ENCODE measurements at regions not wholly inside any gene's neighbourhood (a gene's known extent, or its start where the extent isn't known, plus 50 kb on each side); places are given as distances from the start of the nearest gene placed in this dataset.

GRCh38 chr4:14824189-14824588, 178.1 kb upstream of the CPEB2 start:
- Histone ChIP-seq H3K9me3 (no peaks in the 10 kb centered on the region), H3K4me1 (ENCODE audit: control insufficient read depth in 1 of 2, low read depth in 2 of 2) (peaks cover 0 to 15% of the 10 kb centered on the region in 2 donors), H3K36me3 (no peaks in the 10 kb centered on the region), H3K4me3 (no peak overlapping the region), H3K27ac (no peak overlapping the region), H3K27me3 (replicated peaks; ENCODE audit: insufficient read depth) (no peaks in the 10 kb centered on the region)
- ATAC-seq (ENCODE audit: insufficient number of reproducible peaks, low FRiP score, low read depth) (no peak), DNase-seq (ENCODE audit: low spot score) (no peak)
- TF ChIP-seq CTCF (IDR thresholded peaks at IDR 0.05) = no peak

GRCh38 chr4:14827111-14827510, 175.2 kb upstream of the CPEB2 start:
- ATAC-seq (ENCODE audit: insufficient number of reproducible peaks, low FRiP score, low read depth) (no peak), DNase-seq (ENCODE audit: low spot score) (no peak)
- Histone ChIP-seq H3K4me3 (no peak overlapping the region), H3K27ac (no peak overlapping the region), H3K9me3 (no peaks in the 10 kb centered on the region), H3K4me1 (ENCODE audit: control insufficient read depth in 1 of 2, low read depth in 2 of 2) (peaks cover 0 to 20% of the 10 kb centered on the region in 2 donors), H3K36me3 (no peaks in the 10 kb centered on the region), H3K27me3 (replicated peaks; ENCODE audit: insufficient read depth) (no peaks in the 10 kb centered on the region)
- no peak for TF ChIP-seq CTCF (IDR thresholded peaks at IDR 0.05)

- TF ChIP-seq CTCF (IDR thresholded peaks at IDR 0.05) = no peak
- no peak overlapping the region for H3K27ac ChIP-seq
- H3K4me1 ChIP-seq (ENCODE audit: control insufficient read depth in 1 of 2, low read depth in 2 of 2) = peaks cover 0 to 20% of the 10 kb centered on the region in 2 donors
- no peaks in the 10 kb centered on the region for H3K36me3 ChIP-seq
- H3K27me3 ChIP-seq (replicated peaks; ENCODE audit: insufficient read depth) = no peaks in the 10 kb centered on the region
- no peak for ATAC-seq (ENCODE audit: insufficient number of reproducible peaks, low FRiP score, low read depth)
- no peaks in the 10 kb centered on the region for H3K9me3 ChIP-seq
- no peak overlapping the region for H3K4me3 ChIP-seq
- DNase-seq (ENCODE audit: low spot score) = no peak
Measured at GRCh38 chr4:14829795-14830194, 172.5 kb upstream of the CPEB2 start.

- no peaks in the 10 kb centered on the region for H3K27me3 ChIP-seq (replicated peaks; ENCODE audit: insufficient read depth)
- no peak for TF ChIP-seq CTCF (IDR thresholded peaks at IDR 0.05)
- H3K4me1 ChIP-seq (ENCODE audit: control insufficient read depth in 1 of 2, low read depth in 2 of 2) = peaks cover 0 to 20% of the 10 kb centered on the region in 2 donors
- H3K9me3 ChIP-seq = no peaks in the 10 kb centered on the region
- no peak overlapping the region for H3K27ac ChIP-seq
- ATAC-seq (ENCODE audit: insufficient number of reproducible peaks, low FRiP score, low read depth) = no peak
- no peaks in the 10 kb centered on the region for H3K36me3 ChIP-seq
- DNase-seq (ENCODE audit: low spot score) = no peak
- no peak overlapping the region for H3K4me3 ChIP-seq
Measured at GRCh38 chr4:14831416-14831815, 170.9 kb upstream of the CPEB2 start.

- no peak for TF ChIP-seq CTCF (IDR thresholded peaks at IDR 0.05)
- Histone ChIP-seq H3K9me3 (no peaks in the 10 kb centered on the region), H3K4me1 (ENCODE audit: control insufficient read depth in 1 of 2, low read depth in 2 of 2) (peaks cover 0 to 7% of the 10 kb centered on the region in 2 donors), H3K27ac (no peak overlapping the region), H3K27me3 (replicated peaks; ENCODE audit: insufficient read depth) (no peaks in the 10 kb centered on the region), H3K36me3 (no peaks in the 10 kb centered on the region), H3K4me3 (no peak overlapping the region)
- ATAC-seq (ENCODE audit: insufficient number of reproducible peaks, low FRiP score, low read depth) = no peak
- DNase-seq (ENCODE audit: low spot score) = no peak
Measured at GRCh38 chr4:14833053-14833452, 169.2 kb upstream of the CPEB2 start.

Data from thoracic aorta (tissue), 2 donors.